Breast epithelium (tissue), 3 donors: ENCODE measurements at regions not wholly inside any gene's neighbourhood (a gene's known extent, or its start where the extent isn't known, plus 50 kb on each side); places are given as distances from the start of the nearest gene placed in this dataset.

Experiments
- POLR2A ChIP-seq: fragments of 450-650 bp; IDR thresholded peaks from one replicate; pipeline ENCODE4 v1.6.1; 2016; ENCODE audit warnings: antibody characterized with exemption, mild to moderate bottlenecking, moderate library complexity
- POLR2AphosphoS5 ChIP-seq, 3 donors: sonication (generic); formaldehyde crosslinking; IDR thresholded peaks; one replicate each; pipeline ENCODE4 v1.6.1; 2017; ENCODE audit warnings: antibody characterized with exemption in 3 of 3

- TF ChIP-seq POLR2AphosphoS5 (IDR thresholded peaks at IDR 0.05) (no peak), POLR2A (no peak)
Observed at GRCh38 chrX:112979879-112980278, 139.2 kb upstream of the AMOT start.
